Prostate gland (tissue), 2 donors: ENCODE measurements at regions not wholly inside any gene's neighbourhood (a gene's known extent, or its start where the extent isn't known, plus 50 kb on each side); places are given as distances from the start of the nearest gene placed in this dataset.

ENCODE experiments used
- DNase-seq: peaks from one replicate; pipeline ENCODE4 v3.0.0-alpha.2; 2019; ENCODE audit warnings: low spot score
- H3K27ac ChIP-seq, 2 donors: fragments of 200-600 bp; sonication (generic); 2 replicates each; pipeline ENCODE4 v1.5.1; 2017 to 2019
- H3K27me3 ChIP-seq: fragments of 200-600 bp; sonication (generic); replicated peaks from 2 replicates; pipeline ENCODE4 v1.5.1; 2019; ENCODE audit not compliant: insufficient read depth
- H3K36me3 ChIP-seq, 2 donors: fragments of 200-600 bp; sonication (generic); 1 replicate in 1 of 2; 2 replicates in 1 of 2; pipeline versions ENCODE4 v1.5.1 to v1.8.1; 2017 to 2019
- H3K4me1 ChIP-seq: fragments of 200-600 bp; sonication (generic); replicated peaks from 2 replicates; pipeline ENCODE4 v1.5.1; 2019
- H3K4me3 ChIP-seq, 2 donors: fragments of 200-600 bp; sonication (generic); 2 replicates each; pipeline ENCODE4 v1.5.1; 2017 to 2019
- H3K9me3 ChIP-seq: fragments of 200-600 bp; sonication (generic); 2 replicates; pipeline ENCODE4 v1.5.1; 2017
- CTCF ChIP-seq, 4 experiments: fragments of 200-600 bp in 2 of 4; fragments of 450-650 bp in 2 of 4; sonication (generic) in 2 of 4; IDR thresholded peaks; 1 replicate in 3 of 4; 2 replicates in 1 of 4; pipeline ENCODE4 v1.5.1; 2016 to 2019; ENCODE audit warnings: antibody characterized with exemption in 4 of 4, mild to moderate bottlenecking in 2 of 4, moderate library complexity in 2 of 4
- POLR2A ChIP-seq: fragments of 450-650 bp; IDR thresholded peaks from one replicate; pipeline ENCODE4 v1.6.1; 2016; ENCODE audit warnings: antibody characterized with exemption, mild to moderate bottlenecking
- POLR2AphosphoS5 ChIP-seq: sonication (generic); formaldehyde crosslinking; IDR thresholded peaks from one replicate; pipeline ENCODE4 v1.6.1; 2017; ENCODE audit warnings: antibody characterized with exemption
- WGBS: methylation state at CpG from one replicate; pipeline ENCODE4 v1.1.5; 2018; 5-methylcytosine and 5-hydroxymethylcytosine counted together
- intact Hi-C: fragments of 100-400 bp; cut with DNase I; formaldehyde crosslinking; loops from one replicate; pipeline ENCODE4 v1.14.2; 2022

GRCh38 chr5:126186210-126186609 lies 237.0 kb upstream of the GRAMD2B start:
- intact Hi-C loops = no loop called here
- DNase-seq = no peak
- H3K4me3 ChIP-seq = no peak overlapping the region
- WGBS = 33% methylated on average over 1 of the region's 1 CpG
- no peaks in the 10 kb centered on the region for H3K27me3 ChIP-seq
- H3K4me1 ChIP-seq = no peaks in the 10 kb centered on the region
- no peaks in the 10 kb centered on the region for H3K9me3 ChIP-seq
- TF ChIP-seq POLR2AphosphoS5 (no peak), CTCF (IDR thresholded peaks at IDR 0.05) (no peak), POLR2A (no peak)
- no peaks in the 10 kb centered on the region for H3K36me3 ChIP-seq
- H3K27ac ChIP-seq = no peak overlapping the region

- TF ChIP-seq CTCF (IDR thresholded peaks at IDR 0.05) = no peak
- no peak for TF ChIP-seq POLR2AphosphoS5
- TF ChIP-seq POLR2A = no peak
- intact Hi-C loops = no loop called here
- Histone ChIP-seq H3K4me1 (no peaks in the 10 kb centered on the region), H3K9me3 (no peaks in the 10 kb centered on the region), H3K27me3 (no peaks in the 10 kb centered on the region), H3K36me3 (no peaks in the 10 kb centered on the region), H3K27ac (no peak overlapping the region), H3K4me3 (no peak overlapping the region)
- WGBS = 97% methylated on average over 2 of the region's 2 CpGs
- no peak for DNase-seq
Observed at GRCh38 chr5:126188804-126189203, 234.4 kb upstream of the GRAMD2B start.

GRCh38 chr5:126189231-126189630 lies 234.0 kb upstream of the GRAMD2B start:
- intact Hi-C loops = no loop called here

GRCh38 chr5:126189862-126190261 lies 233.3 kb upstream of the GRAMD2B start:
- no peak for DNase-seq
- Histone ChIP-seq H3K27ac (no peak overlapping the region), H3K4me1 (no peaks in the 10 kb centered on the region), H3K4me3 (no peak overlapping the region), H3K36me3 (no peaks in the 10 kb centered on the region), H3K9me3 (no peaks in the 10 kb centered on the region), H3K27me3 (no peaks in the 10 kb centered on the region)
- intact Hi-C loops = no loop called here
- WGBS = 57% methylated on average over 4 of the region's 4 CpGs
- TF ChIP-seq POLR2AphosphoS5 (no peak), POLR2A (no peak), CTCF (IDR thresholded peaks at IDR 0.05) (no peak)

More at GRCh38 chr5:126189231-126189630, 234.0 kb upstream of the GRAMD2B start:
- Histone ChIP-seq H3K27ac (no peak overlapping the region), H3K9me3 (no peaks in the 10 kb centered on the region), H3K27me3 (no peaks in the 10 kb centered on the region), H3K4me1 (no peaks in the 10 kb centered on the region), H3K36me3 (no peaks in the 10 kb centered on the region), H3K4me3 (no peak overlapping the region)
- 31% methylated on average over 5 of the region's 5 CpGs for WGBS
- TF ChIP-seq POLR2A = no peak
- no peak for TF ChIP-seq POLR2AphosphoS5
- DNase-seq = no peak

GRCh38 chr5:126192226-126192625 lies 231.0 kb upstream of the GRAMD2B start:
- Histone ChIP-seq H3K36me3 (no peaks in the 10 kb centered on the region), H3K4me3 (no peak overlapping the region), H3K4me1 (no peaks in the 10 kb centered on the region), H3K9me3 (no peaks in the 10 kb centered on the region), H3K27me3 (no peaks in the 10 kb centered on the region), H3K27ac (no peak overlapping the region)
- TF ChIP-seq POLR2AphosphoS5 = no peak
- TF ChIP-seq CTCF (IDR thresholded peaks at IDR 0.05) = no peak
- TF ChIP-seq POLR2A = no peak
- intact Hi-C loops = no loop called here
- DNase-seq = no peak
- WGBS = 94% methylated on average over 4 of the region's 4 CpGs
